ENCODE measurements at regions not wholly inside any gene's neighbourhood (a gene's known extent, or its start where the extent isn't known, plus 50 kb on each side); places are given as distances from the start of the nearest gene placed in this dataset.

- no peak for DNase-seq
These were observed 59.6 kb downstream of the C3orf38 start for GRCh38 chr3:88209356-88209755.

GRCh38 chr3:88211096-88211890 is 61.5 kb downstream of the C3orf38 start:
- no peak for DNase-seq

DNA sequence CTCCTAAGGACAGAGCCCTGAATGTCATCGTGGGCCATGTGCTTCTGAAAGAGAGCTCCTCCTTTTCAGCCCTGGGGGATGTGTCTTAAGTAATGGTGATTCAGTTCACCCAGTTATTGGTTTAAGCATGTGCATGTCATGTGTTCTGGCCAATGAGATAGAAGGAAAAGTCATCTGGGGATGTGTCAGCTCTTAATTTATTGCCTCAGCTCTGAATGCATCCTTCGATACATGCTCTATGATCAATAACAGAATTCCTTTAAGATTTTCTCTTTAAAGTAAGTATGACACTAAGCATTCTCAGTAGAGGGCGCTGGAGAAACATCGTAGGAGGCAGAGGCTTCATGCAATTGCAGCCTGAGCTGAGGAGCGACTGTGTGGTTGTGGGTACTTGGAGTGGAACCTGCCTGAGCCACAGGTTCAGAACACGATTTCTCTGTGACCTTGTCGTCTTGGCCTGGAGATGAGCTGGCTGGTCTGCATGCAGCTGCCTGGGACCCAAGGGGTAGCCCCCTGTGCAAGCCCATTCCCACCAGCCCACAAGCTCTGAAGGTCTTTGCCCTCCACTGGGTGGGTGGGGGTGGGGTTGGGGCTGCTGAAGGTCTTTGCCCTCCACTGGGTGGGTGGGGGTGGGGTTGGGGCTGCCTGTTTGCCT is 69.5 kb downstream of the C3orf38 start:
- peak; percentile 45 for DNase-seq

DNA sequence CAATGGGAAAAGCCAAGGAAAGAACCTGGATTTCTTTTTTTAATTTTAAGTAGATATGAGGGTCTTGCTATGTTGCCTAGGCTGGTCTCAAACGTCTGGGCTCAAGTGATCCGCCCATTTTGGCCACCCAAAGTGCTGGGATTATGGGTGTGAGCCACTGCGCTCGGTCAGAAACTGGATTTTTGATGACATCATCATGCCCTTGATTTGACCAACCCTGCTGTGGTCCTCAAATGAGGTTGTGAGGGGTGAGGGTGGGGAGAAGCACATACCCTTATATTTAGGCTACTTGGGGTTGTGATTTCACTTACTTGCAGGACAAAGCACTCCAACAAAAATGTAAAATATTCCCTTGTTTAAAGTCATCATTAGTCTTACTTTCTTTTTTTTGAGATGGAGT is 70.4 kb downstream of the C3orf38 start:
- DNase-seq, result no peak

GRCh38 chr3:88221726-88222125 is 72.0 kb downstream of the C3orf38 start:
- no peak for DNase-seq

DNA sequence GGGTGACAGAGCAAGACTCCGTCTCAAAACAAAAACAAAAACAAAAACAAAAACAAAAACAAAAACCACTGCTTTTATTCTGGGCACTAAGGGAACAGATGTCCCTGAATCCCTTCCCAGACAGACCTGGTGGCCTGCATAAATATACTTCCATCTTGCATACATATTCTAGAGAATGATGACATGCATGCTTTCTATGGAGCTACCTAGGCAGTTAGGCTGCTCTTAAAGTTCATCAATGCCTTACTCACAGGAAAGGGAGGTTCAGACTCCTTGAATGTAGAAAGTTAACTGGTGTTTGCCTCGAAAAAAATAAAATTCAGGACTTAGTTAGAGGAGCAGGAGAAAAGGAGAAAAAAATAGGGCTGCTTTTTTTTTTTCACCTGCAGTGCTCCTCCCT is 72.6 kb downstream of the C3orf38 start:
- no peak for DNase-seq

DNA sequence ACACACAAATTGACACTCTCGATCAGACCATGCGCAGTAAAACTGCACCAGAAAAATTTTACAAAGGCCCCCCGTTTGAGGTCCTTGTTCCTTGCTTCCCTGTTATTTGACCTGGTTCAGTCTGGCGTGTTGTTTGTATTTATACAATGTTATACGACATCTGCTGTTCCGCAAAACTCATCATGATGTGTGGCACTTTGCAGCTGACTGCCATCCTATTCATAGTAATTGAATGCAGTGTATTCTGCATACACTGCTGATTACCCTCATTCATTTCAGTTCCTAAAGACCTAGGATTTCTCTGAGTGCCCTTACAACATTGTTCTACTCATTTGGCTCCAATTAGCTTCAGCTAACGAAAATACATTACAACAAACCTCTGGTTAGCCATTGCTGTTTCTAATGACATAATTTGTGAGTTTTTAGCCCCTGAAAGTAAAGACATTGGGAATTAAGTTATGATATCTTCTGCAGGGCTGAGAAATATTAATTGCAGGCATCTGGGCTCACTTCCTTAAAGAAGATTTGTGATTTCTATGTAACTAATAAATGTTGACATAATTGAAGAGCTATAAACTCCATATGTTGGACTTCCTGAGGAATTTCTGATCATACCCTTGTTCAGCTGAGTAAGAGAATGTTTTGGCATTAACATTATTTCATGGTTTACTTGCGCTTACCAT is 75.7 kb downstream of the C3orf38 start:
- DNase-seq, result no peak

DNA sequence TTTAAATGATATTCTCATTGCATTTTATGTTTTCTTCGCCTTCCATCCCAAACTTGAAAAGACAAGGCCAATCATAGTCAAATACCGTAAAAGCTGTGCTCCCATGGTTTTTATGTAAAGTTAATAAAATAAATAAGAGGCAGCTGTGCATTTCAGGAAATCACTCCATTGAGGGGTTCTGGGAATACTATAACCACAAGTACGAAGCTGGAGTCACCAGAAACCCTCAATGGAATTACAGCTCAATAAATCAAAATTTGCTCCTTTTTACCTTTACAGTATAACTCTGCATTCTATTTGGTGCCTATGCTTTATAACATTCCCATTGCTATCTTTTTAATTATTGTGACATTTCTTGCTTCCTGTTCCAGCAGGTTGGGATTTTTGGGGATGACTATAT is 77.2 kb downstream of the C3orf38 start:
- DNase-seq, result no peak

- no peak for DNase-seq
These were observed 80.9 kb downstream of the C3orf38 start for GRCh38 chr3:88230638-88231037.

DNA sequence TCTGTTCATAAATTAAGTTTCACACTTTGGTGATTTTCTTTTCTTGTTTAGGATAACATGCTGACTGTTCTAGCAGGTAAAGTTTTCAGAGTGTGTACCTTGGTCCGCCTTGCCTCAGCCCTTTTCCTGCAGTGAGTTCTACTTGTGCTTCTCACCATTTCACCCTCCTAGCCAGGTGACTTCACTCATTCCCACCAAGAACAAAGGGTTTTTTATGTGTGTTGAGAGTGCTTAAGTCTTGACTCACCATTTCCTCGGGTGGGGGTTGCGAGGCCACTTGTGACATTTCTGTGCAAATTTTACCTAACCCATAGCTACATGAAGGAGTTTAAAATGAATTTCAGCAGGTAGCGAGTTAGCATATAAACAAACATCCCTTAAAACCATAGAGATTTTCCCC is 81.4 kb downstream of the C3orf38 start:
- no peak for DNase-seq

DNA sequence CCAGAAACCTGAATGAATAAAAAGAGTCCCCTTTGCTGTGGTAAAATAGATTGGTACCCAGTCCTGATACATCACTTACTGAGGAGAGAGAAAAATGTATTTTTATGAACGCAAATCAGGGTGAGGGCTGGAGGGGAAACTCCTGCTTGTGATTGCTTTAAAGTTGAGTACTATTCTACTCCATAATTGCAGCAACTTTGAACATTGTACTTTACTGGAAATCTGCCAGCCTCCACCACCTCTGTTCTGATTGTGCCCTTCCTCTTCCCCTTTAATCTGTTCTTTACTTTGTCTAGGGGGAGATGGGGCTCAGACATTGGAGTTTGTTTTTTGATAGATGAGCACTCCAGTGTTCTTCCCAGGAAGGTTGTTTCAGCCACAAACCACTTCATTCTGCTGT is 81.9 kb downstream of the C3orf38 start:
- no peak for DNase-seq

DNA sequence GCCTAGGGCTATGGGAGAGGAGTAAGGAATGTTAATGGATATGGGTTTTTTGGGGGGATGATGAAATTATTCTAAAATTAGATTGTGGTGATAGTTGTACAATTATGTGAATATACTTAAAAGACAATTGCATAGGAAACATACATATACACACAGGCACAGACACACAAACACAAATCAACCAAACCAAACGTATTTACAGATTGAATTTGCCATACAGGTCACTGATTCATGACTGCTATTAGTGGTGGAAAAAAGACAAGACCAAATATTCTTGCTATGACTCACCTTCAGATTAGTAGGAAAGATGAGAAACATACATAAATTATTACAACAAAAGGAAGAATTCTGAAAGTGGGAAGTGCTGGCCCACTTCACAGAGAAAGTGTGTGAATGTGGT is 85.3 kb downstream of the C3orf38 start:
- DNase-seq, result no peak

- DNase-seq, result no peak
These were observed 90.1 kb downstream of the C3orf38 start for GRCh38 chr3:88239870-88240269.

GRCh38 chr3:88248658-88249057 is 98.9 kb downstream of the C3orf38 start:
- DNase-seq, result no peak

GRCh38 chr3:88259045-88259444 is 109.3 kb downstream of the C3orf38 start:
- DNase-seq, result no peak

- no peak for DNase-seq
These were observed 112.8 kb downstream of the C3orf38 start for GRCh38 chr3:88262527-88262926.

DNA sequence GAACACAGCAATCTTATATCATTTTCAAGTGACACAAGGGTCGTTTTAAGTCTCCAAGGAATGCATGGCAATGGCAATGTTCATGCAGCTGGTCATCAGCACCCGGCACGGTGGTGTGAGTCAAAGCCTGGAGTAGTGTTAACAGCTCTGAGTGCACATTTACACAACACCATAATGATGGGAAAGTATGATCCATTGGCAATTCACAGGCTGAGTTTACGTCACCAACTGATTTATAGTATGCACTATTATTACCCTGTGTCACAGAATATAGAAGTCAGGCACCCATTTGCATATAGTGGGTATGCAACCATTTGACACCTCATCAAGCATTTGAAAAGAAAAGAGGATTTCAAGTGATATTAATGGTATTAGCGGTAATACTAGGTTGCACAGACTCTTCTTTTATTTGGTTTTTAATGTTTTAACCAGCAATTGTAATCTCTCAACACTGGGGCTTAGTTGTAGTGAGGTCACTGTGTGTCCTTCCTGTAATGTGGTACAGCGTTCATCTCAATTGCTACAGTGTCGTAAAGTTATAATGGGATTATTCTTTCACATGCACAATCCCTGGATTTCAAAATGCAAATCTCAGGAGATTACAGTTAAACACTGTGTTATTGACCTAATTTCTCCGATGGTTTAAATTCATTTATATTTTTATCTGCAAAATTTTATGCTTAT is 113.8 kb downstream of the C3orf38 start:
- no peak for DNase-seq

GRCh38 chr3:88267441-88267840 is 117.7 kb downstream of the C3orf38 start:
- DNase-seq, result no peak

GRCh38 chr3:88267847-88268246 is 118.1 kb downstream of the C3orf38 start:
- DNase-seq, result no peak

DNA sequence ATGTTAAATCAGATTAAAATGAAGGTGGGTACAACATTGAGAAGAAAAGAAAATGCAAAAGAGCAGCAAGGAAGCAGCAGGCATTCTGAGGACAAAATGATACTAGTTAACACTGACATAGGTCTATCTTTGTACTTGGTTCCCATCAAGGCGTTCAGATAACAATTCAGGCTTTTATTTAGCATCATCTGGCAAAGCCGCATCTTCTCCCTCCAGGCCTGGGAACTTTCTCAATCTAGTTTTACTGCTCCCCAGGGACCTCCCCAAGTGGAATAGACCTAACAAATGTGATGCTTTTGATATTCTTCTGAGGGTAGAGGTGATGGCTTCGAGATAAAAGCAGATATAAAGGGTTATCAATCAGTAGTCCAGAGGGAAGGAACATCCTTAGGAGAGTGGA is 130.6 kb downstream of the C3orf38 start:
- no peak for DNase-seq

- no peak for DNase-seq
These were observed 132.9 kb downstream of the C3orf38 start for GRCh38 chr3:88282528-88283241.

- no peak for DNase-seq
These were observed 133.5 kb downstream of the C3orf38 start for GRCh38 chr3:88283242-88283592.

GRCh38 chr3:88291486-88291885 is 141.7 kb downstream of the C3orf38 start:
- no peak for DNase-seq

Data from 8988T (cell line).